HG02571 (cell line): ENCODE measurements at regions not wholly inside any gene's neighbourhood (a gene's known extent, or its start where the extent isn't known, plus 50 kb on each side); places are given as distances from the start of the nearest gene placed in this dataset.

ENCODE experiments used
- ATAC-seq: cut with Tn5 transposase; IDR thresholded peaks from one replicate; pipeline ENCODE4 v1.9.1; 2021; ENCODE audit warnings: mild to moderate bottlenecking, moderate library complexity; ENCODE audit not compliant: unreplicated experiment

GRCh38 chr10:131658476-131659110 is 242.2 kb upstream of the PPP2R2D start:
- no peak for ATAC-seq

GRCh38 chr10:131660427-131660826 is 240.4 kb upstream of the PPP2R2D start:
- no peak for ATAC-seq

- no peak for ATAC-seq
Measured at GRCh38 chr10:131662851-131663250, 238.0 kb upstream of the PPP2R2D start.

GRCh38 chr10:131663351-131663750 is 237.5 kb upstream of the PPP2R2D start:
- no peak for ATAC-seq

GRCh38 chr10:131666091-131666490 is 234.7 kb upstream of the PPP2R2D start:
- ATAC-seq = no peak

GRCh38 chr10:131667047-131667446 is 233.8 kb upstream of the PPP2R2D start:
- no peak for ATAC-seq

- no peak for ATAC-seq
Measured at GRCh38 chr10:131667561-131667960, 233.2 kb upstream of the PPP2R2D start.

GRCh38 chr10:131668903-131669302 is 231.9 kb upstream of the PPP2R2D start:
- no peak for ATAC-seq

- no peak for ATAC-seq
Measured at GRCh38 chr10:131669838-131670237, 231.0 kb upstream of the PPP2R2D start.

GRCh38 chr10:131670341-131670740 is 230.5 kb upstream of the PPP2R2D start:
- no peak for ATAC-seq

- no peak for ATAC-seq
Measured at GRCh38 chr10:131673396-131673795, 227.4 kb upstream of the PPP2R2D start.

GRCh38 chr10:131674130-131674529 is 226.7 kb upstream of the PPP2R2D start:
- ATAC-seq = no peak

GRCh38 chr10:131675104-131675503 is 225.7 kb upstream of the PPP2R2D start:
- no peak for ATAC-seq

- no peak for ATAC-seq
Measured at GRCh38 chr10:131676046-131676799, 224.6 kb upstream of the PPP2R2D start.

- no peak for ATAC-seq
Measured at GRCh38 chr10:131676800-131677421, 223.9 kb upstream of the PPP2R2D start.

- no peak for ATAC-seq
Measured at GRCh38 chr10:131677671-131678070, 223.1 kb upstream of the PPP2R2D start.

- no peak for ATAC-seq
Measured at GRCh38 chr10:131678171-131678570, 222.6 kb upstream of the PPP2R2D start.

GRCh38 chr10:131678613-131679012 is 222.2 kb upstream of the PPP2R2D start:
- no peak for ATAC-seq

- no peak for ATAC-seq
Measured at GRCh38 chr10:131679926-131680325, 220.9 kb upstream of the PPP2R2D start.

GRCh38 chr10:131681122-131681521 is 219.7 kb upstream of the PPP2R2D start:
- ATAC-seq = no peak

GRCh38 chr10:131681656-131682055 is 219.2 kb upstream of the PPP2R2D start:
- ATAC-seq = no peak
